ENCODE measurements at regions not wholly inside any gene's neighbourhood (a gene's known extent, or its start where the extent isn't known, plus 50 kb on each side); places are given as distances from the start of the nearest gene placed in this dataset.
"Not testable (repeated sequence)": the region's sequence is repeated elsewhere in the genome, so short reads cannot be mapped to it uniquely, and the experiment has no call there.

GRCh38 chr5:58201922-58202648, 257.8 kb downstream of the PLK2 start:
- DNase-seq (ENCODE audit: low spot score) = no peak

DNA sequence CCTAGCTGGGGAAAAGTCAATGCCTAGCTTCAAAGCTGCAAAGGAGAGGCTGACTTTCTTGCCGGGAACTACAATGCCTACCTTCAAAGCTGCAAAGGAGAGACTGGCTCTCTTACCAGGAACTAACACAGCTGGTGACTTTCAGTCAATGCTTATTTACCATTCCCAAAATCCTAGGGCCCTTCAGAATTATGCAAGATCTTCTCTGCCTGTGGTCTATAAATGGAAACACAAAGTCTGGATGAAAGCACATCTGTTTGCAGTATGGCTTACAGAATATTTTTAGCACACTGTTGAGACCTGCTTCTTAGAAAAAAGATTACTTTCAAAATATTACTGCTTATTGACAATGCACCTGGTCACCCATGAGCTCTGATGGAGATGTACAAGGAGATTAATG, 259.4 kb downstream of the PLK2 start:
- DNase-seq (ENCODE audit: low spot score) = no peak

- no peak for DNase-seq (ENCODE audit: low spot score)
These were observed 260.8 kb downstream of the PLK2 start for GRCh38 chr5:58199087-58199486.

DNA sequence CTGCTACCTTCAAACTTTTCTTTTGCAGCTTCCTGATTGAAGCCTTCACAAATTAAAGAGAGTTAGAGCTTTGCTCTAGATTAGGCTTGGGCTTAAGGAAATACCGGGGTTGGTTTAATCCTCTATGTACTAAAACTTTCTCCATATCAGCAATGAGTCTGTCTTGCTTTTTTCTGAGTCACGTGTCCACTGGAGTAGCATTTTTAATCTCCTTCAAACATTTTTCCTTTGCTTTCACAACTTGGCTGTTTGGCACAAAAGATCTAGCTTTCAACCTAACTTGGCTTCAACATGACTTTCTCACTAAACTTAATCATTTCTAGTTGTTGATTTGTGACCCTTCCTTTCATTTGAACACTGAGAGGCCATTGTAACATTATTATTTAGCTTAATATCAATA, 261.6 kb downstream of the PLK2 start:
- DNase-seq (ENCODE audit: low spot score) = no peak

GRCh38 chr5:58197875-58198274, 262.0 kb downstream of the PLK2 start:
- no peak for DNase-seq (ENCODE audit: low spot score)

DNA sequence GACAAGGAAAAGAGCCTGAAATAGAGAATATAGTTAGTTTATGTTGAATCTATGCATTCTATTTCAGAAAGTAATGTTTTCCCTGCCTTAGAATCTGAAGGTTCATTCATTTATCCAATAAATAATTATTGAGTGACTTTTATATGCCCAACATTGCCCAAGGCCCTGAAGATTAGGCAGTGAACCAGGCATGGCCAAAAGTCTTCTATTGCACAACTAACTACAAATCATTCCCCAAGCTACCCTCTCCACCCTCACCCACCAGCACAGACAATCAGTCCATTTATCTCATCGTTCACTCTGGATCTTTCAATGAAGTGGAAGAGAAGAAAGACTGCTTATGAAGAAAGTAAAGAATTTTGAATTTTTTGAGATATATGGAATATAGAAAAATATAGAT, 268.4 kb downstream of the PLK2 start:
- no peak for DNase-seq (ENCODE audit: low spot score)

DNA sequence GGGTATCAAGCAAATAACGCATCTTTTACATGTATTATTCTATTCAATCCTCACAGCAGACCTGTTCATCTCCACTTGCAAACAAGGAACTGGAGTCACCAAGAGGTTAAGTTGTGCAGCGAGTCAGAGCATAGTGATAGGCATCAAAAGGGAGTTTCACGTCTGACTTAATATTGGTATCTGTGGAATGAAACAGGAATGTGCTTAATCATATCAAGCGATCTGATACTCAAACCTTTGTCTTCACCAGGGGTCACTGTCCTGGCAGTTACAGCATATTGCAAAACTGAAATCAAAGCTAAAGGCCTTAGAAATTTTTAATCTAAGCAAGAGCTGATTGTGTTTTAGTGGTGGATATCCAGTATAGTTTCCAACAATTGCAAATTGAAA, 271.6 kb downstream of the PLK2 start:
- DNase-seq (ENCODE audit: low spot score) = no peak

DNA sequence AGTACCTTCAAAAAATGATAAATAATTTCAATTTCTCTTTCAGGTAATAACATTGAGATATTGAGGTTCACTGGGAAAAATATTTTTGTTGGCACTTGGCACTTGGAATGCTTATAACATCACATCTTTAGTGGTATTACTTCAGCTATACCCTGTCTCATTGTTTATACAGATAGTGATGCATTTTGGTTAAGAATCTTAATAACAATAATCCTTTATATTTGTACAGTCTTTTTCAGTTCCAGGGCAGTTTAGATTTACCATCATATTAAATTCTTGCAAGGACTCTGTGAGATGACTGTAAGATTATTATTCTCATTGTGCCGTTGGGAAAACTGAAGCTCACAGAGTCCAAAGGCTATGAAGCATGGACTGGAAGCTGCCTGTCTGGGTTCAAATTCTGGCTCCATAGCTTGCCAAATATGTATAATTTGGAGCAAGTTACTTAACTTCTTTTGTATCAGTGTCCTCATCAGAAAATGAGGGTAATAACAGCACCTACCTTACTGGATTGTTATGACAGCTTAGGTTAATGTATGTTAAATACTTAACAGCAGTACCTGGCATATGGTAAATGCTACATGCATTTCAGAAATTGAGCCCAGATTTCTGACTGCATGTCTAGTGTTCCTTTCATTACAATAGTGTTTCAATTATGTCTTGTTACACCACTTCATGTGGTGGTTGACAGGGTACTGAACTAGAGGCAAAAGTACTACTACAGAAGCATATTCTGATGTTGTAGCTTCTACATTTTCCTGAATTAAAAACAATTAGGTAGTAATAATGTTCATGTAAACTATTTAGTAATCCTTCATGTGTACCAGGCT, 272.2 kb downstream of the PLK2 start:
- DNase-seq (ENCODE audit: low spot score) = no peak

DNA sequence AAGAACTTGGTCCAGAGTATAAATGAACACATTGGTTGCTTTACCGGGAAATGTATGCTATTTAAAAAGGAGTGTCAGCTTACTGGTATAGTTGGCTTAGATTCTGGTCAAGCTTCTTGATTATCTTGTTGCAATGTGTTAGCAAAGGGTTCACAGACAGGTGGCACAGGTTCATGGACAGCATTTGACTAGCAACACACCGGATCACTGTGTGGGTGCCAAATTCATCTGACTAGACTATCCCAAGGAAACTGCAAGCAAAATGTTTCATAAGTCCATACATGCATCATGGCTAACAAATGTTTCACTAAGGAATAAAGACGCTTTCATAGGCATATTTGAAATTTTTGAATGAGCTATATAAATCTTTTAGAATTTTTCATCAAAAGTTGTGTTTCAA, 274.1 kb downstream of the PLK2 start:
- no peak for DNase-seq (ENCODE audit: low spot score)

- DNase-seq (ENCODE audit: low spot score) = no peak
These were observed 274.5 kb downstream of the PLK2 start for GRCh38 chr5:58185397-58185796.

- DNase-seq (ENCODE audit: low spot score) = no peak
These were observed 275.0 kb downstream of the PLK2 start for GRCh38 chr5:58184910-58185309.

- no peak for DNase-seq (ENCODE audit: low spot score)
These were observed 276.1 kb downstream of the PLK2 start for GRCh38 chr5:58183786-58184085.

DNA sequence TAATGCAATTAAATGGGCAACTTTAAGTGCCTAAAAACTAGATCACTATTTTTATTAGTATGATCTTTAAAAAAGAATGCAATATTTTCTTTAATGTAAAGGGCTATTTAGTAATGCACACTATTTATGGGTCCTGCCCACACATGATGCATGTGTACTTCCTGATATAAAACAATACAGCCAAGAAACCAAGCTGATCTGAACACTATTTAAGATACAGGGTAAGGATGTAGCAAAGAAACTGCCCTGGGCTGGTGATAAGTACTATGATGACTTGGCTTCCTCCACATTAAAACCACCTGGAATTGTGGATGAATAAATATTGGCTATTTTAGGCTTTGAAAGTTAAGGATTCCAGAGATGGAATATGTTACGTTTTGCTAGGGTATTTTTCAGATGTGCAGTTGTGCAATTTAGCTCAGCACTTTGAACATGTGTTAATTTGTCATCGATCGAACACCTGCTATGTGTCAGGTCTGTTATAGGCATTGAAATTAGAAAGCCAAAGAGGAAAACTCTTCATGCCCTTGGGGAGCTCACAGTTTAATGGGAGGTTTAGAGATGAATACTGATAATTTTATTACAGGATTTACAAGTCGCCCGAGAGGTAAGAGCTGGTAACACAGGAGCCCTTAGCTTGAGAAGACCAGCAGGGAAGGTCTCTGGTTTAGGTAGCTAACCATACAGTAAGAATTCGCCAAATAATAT, 276.7 kb downstream of the PLK2 start:
- DNase-seq (ENCODE audit: low spot score) = no peak

- DNase-seq (ENCODE audit: low spot score) = no peak
These were observed 277.5 kb downstream of the PLK2 start for GRCh38 chr5:58182287-58182841.

- no peak for DNase-seq (ENCODE audit: low spot score)
These were observed 278.2 kb downstream of the PLK2 start for GRCh38 chr5:58181578-58182286.

- no peak for DNase-seq (ENCODE audit: low spot score)
These were observed 286.9 kb downstream of the PLK2 start for GRCh38 chr5:58172946-58173345.

GRCh38 chr5:58165152-58165551, 294.7 kb downstream of the PLK2 start:
- no peak for DNase-seq (ENCODE audit: low spot score)

- DNase-seq (ENCODE audit: low spot score) = not testable (repeated sequence)
These were observed 298.0 kb downstream of the PLK2 start for GRCh38 chr5:58161889-58162288.

DNA sequence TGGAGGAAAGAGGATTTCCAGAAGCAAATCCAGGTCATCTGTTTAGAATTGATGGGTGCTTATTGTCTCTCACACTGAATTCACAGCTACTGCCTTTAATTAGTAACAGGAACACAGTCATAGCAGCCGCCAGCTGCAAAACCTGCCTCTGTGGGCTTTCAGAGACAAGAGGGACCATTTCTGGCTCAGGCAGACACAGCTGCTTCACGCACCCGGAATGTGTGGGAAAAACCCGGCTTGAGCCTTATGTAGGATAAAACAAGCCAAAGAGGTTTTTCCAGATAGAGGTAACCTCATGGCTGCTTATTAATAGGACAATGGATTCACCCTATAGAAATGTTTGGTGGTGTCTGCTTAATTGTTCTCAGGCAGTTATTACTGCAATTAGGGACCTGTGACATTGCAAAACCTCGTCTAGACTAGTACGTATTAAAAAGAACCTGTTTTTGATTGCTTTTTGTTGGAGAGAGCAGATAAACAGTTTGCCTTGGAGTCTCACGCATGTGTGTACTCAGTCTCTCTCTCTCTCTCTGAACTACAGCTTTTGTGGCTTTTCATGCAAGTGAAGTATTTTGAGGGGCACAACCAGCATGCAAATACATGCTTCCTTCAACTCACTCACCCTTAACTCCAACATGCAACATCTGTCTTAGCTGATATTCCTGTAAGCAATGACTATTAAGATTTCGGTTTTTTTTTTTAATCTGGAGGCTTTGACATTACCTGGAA, 302.7 kb downstream of the PLK2 start:
- DNase-seq (ENCODE audit: low spot score) = no peak

DNA sequence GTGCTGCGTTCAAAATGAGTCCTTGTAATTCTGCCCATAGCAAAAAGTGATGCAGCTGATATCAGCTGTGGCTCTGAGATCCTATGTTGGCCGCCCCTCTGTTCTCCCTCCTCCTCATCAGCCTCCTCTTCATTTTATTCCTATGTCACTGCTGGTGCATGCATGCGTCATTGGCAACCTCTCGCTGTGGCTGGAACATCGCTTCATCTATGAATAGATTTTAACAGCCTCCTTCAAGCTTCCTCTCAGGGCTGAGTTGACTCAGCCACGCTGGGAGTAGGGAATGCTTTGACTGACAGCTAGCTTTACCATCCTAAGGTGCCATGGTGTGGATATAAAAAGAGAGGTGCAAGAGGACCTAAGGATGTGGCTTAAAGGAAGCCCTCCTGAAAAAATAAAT, 303.5 kb downstream of the PLK2 start:
- DNase-seq (ENCODE audit: low spot score) = no peak

- DNase-seq (ENCODE audit: low spot score) = no peak
These were observed 306.6 kb downstream of the PLK2 start for GRCh38 chr5:58153255-58153654.

GRCh38 chr5:58151414-58151813, 308.5 kb downstream of the PLK2 start:
- no peak for DNase-seq (ENCODE audit: low spot score)
